ENCODE measurements at regions not wholly inside any gene's neighbourhood (a gene's known extent, or its start where the extent isn't known, plus 50 kb on each side); places are given as distances from the start of the nearest gene placed in this dataset.

DNA sequence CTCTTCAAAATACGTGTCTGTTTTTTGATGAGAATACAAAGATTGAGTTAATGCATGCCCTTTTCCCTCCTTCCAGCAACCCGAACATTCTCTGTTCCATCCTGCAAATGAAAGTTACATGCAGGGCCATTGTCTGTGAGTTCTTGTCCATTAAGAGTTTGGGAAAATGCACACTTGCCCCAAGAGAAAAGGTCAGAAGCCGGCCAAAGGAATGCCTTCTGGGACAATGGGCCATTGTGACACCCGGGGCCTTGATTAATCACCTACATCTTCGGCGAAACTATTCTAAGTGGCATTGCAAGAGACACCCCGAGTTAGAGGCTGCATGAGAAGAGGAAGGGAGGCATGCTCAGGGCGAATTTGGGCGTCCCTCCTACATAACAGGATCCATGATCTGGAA is 73.7 kb upstream of the COPS8 start:
- Histone ChIP-seq H3K27me3 (ENCODE audit: control insufficient read depth in 1 of 2, insufficient read depth in 2 of 2, low read length in 2 of 2) (no peaks in the 10 kb centered on the region), H3K9me3 (ENCODE audit: control insufficient read depth in 1 of 2, insufficient read depth in 1 of 2, low read length in 2 of 2) (peaks cover 0 to 3% of the 10 kb centered on the region in 2 experiments), H3K4me3 (ENCODE audit: low read length) (no peak overlapping the region), H3K27ac (ENCODE audit: low read depth in 1 of 2, low read length in 2 of 2) (no peak overlapping the region), H3K36me3 (ENCODE audit: insufficient read depth, low read length) (no peaks in the 10 kb centered on the region), H3K4me1 (ENCODE audit: insufficient read depth, low read length) (no peaks in the 10 kb centered on the region)
- DNase-seq (no peak), ATAC-seq (ENCODE audit: poor library complexity) (no peak)
- no peak overlapping the region for H3K27ac Mint-ChIP-seq
- ChIA-PET CTCF (no interaction called here), POLR2A (no interaction called here)
- TF ChIP-seq, protein P1, sequence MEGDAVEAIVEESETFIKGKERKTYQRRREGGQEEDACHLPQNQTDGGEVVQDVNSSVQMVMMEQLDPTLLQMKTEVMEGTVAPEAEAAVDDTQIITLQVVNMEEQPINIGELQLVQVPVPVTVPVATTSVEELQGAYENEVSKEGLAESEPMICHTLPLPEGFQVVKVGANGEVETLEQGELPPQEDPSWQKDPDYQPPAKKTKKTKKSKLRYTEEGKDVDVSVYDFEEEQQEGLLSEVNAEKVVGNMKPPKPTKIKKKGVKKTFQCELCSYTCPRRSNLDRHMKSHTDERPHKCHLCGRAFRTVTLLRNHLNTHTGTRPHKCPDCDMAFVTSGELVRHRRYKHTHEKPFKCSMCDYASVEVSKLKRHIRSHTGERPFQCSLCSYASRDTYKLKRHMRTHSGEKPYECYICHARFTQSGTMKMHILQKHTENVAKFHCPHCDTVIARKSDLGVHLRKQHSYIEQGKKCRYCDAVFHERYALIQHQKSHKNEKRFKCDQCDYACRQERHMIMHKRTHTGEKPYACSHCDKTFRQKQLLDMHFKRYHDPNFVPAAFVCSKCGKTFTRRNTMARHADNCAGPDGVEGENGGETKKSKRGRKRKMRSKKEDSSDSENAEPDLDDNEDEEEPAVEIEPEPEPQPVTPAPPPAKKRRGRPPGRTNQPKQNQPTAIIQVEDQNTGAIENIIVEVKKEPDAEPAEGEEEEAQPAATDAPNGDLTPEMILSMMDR (IDR thresholded peaks at IDR 0.05): no peak
- intact Hi-C loops (cut with DNase I, micrococcal nuclease): no loop called here
- H3K9me3 Mint-ChIP-seq: peaks cover 2% of the 10 kb centered on the region
- no peak overlapping the region for H3K4me3 Mint-ChIP-seq
- H3K36me3 Mint-ChIP-seq (ENCODE audit: low read depth): no peaks in the 10 kb centered on the region
- H3K27me3 Mint-ChIP-seq: peaks cover 4% of the 10 kb centered on the region
- no peaks in the 10 kb centered on the region for H3K4me1 Mint-ChIP-seq (ENCODE audit: low read depth)

DNA sequence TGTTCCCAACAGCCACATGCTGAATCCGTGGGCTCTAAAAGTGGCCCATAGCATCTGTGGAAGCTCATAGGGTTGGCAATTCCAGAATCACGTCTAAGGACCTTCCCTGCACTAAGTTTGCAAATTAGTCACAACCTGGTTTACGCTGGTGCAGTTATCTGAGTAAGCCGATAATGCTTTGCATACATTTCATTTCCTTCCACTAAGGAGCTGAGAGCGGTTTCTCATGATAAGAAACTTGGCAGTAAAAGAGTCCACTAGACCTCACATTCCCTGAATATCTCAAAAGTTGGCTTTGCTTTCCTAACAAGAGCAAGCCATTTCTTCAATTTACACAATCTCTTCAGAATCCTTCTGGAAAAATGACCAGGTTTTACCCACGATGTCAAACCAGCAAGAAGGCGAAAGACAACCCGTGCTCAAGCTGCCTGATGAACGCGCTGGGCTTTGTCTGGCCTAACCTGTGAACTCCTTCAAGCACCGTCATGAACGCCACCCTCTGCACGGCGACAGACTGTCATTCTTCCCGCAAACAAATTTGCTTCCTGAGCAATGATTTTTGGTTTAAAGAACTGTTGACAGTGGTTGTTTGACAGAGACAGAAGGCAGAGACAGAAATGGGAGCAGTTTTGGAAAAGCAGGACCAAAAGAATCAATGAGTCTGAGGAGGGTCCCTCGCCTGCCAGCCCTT is 73.0 kb upstream of the COPS8 start:
- Histone ChIP-seq H3K27me3 (ENCODE audit: control insufficient read depth in 1 of 2, insufficient read depth in 2 of 2, low read length in 2 of 2) (no peaks in the 10 kb centered on the region), H3K9me3 (ENCODE audit: control insufficient read depth in 1 of 2, insufficient read depth in 1 of 2, low read length in 2 of 2) (peaks cover 0 to 3% of the 10 kb centered on the region in 2 experiments), H3K27ac (ENCODE audit: low read depth in 1 of 2, low read length in 2 of 2) (no peak overlapping the region), H3K4me3 (ENCODE audit: low read length) (no peak overlapping the region), H3K36me3 (ENCODE audit: insufficient read depth, low read length) (no peaks in the 10 kb centered on the region), H3K4me1 (ENCODE audit: insufficient read depth, low read length) (no peaks in the 10 kb centered on the region)
- TF ChIP-seq, protein P1 (IDR thresholded peaks at IDR 0.05): no peak
- intact Hi-C loops (cut with DNase I, micrococcal nuclease): no loop called here
- Mint-ChIP-seq H3K27me3 (peaks cover 4% of the 10 kb centered on the region), H3K36me3 (ENCODE audit: low read depth) (no peaks in the 10 kb centered on the region), H3K4me1 (ENCODE audit: low read depth) (no peaks in the 10 kb centered on the region), H3K9me3 (peaks cover 2% of the 10 kb centered on the region), H3K4me3 (no peak overlapping the region), H3K27ac (no peak overlapping the region)
- ChIA-PET POLR2A (no interaction called here), CTCF (no interaction called here)
- DNase-seq (no peak), ATAC-seq (ENCODE audit: poor library complexity) (no peak)

DNA sequence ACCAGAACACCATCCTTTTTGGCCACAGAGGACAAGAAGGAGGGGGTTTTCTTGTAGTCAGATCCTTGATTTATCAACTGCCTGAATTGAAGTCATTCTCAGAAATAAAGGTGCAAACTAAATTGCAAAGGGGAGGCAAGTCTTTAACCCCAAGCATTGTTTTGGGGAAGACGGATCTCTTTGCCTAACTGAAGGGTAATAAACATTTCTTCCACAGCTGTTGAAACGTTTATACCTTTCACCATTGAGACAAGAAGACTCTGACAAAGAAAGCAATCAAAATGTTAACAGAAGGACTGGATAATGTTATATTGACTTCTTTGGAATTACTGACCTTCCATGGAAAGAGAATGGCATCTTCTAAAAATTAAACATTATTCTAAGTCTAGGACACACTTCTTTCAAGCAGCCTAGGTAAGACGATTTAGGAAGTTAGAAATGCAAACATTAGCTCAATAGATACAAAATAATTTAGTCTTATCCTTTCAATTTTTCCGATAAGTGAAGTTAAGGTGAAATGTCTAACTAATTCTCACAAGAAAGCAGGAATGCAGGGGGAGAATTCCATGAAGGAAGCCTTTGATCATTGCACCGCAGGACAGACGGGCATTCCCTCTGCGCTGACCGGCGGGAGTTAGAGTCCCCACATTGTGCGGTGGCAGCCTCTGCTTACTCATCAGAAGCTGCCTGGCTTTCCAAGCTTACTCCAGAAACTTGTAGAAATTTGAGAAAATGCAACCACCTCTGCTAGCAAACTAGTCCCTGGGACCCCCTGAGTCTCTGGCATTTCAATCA is 69.4 kb upstream of the COPS8 start:
- peaks cover 0 to 3% of the 10 kb centered on the region in 2 experiments for H3K9me3 ChIP-seq (ENCODE audit: control insufficient read depth in 1 of 2, insufficient read depth in 1 of 2, low read length in 2 of 2)
- Mint-ChIP-seq H3K9me3 (peaks cover 2% of the 10 kb centered on the region), H3K27me3 (no peaks in the 10 kb centered on the region), H3K4me3 (no peak overlapping the region), H3K36me3 (ENCODE audit: low read depth) (no peaks in the 10 kb centered on the region), H3K4me1 (ENCODE audit: low read depth) (no peaks in the 10 kb centered on the region), H3K27ac (no peak overlapping the region)
- ChIA-PET POLR2A (no interaction called here), CTCF (no interaction called here)
- H3K4me3 ChIP-seq (ENCODE audit: low read length): no peak overlapping the region
- ATAC-seq (ENCODE audit: poor library complexity): no peak
- TF ChIP-seq, protein P1 (IDR thresholded peaks at IDR 0.05): no peak
- no peaks in the 10 kb centered on the region for H3K27me3 ChIP-seq (ENCODE audit: control insufficient read depth in 1 of 2, insufficient read depth in 2 of 2, low read length in 2 of 2)
- H3K4me1 ChIP-seq (ENCODE audit: insufficient read depth, low read length): no peaks in the 10 kb centered on the region
- H3K27ac ChIP-seq (ENCODE audit: low read depth in 1 of 2, low read length in 2 of 2): no peak overlapping the region
- no peak for DNase-seq
- intact Hi-C loops (cut with DNase I, micrococcal nuclease): no loop called here
- no peaks in the 10 kb centered on the region for H3K36me3 ChIP-seq (ENCODE audit: insufficient read depth, low read length)

Data from CD4-positive, alpha-beta T cell (primary cell).